ENCODE measurements at regions not wholly inside any gene's neighbourhood (a gene's known extent, or its start where the extent isn't known, plus 50 kb on each side); places are given as distances from the start of the nearest gene placed in this dataset.

- TF ChIP-seq, protein P1, sequence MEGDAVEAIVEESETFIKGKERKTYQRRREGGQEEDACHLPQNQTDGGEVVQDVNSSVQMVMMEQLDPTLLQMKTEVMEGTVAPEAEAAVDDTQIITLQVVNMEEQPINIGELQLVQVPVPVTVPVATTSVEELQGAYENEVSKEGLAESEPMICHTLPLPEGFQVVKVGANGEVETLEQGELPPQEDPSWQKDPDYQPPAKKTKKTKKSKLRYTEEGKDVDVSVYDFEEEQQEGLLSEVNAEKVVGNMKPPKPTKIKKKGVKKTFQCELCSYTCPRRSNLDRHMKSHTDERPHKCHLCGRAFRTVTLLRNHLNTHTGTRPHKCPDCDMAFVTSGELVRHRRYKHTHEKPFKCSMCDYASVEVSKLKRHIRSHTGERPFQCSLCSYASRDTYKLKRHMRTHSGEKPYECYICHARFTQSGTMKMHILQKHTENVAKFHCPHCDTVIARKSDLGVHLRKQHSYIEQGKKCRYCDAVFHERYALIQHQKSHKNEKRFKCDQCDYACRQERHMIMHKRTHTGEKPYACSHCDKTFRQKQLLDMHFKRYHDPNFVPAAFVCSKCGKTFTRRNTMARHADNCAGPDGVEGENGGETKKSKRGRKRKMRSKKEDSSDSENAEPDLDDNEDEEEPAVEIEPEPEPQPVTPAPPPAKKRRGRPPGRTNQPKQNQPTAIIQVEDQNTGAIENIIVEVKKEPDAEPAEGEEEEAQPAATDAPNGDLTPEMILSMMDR (IDR thresholded peaks at IDR 0.05): no peak
- no peak for TF ChIP-seq POLR2A (IDR thresholded peaks at IDR 0.05)
- no peak for TF ChIP-seq POLR2AphosphoS5 (IDR thresholded peaks at IDR 0.05)
- no peak for TF ChIP-seq EP300 (IDR thresholded peaks at IDR 0.05)
Measured at GRCh38 chr11:109894242-109894641, 198.9 kb upstream of the ZC3H12C start.
